HUES6 (cell line): ENCODE measurements at regions not wholly inside any gene's neighbourhood (a gene's known extent, or its start where the extent isn't known, plus 50 kb on each side); places are given as distances from the start of the nearest gene placed in this dataset.

ENCODE experiments used
- H3K27ac ChIP-seq: 2 replicates; pipeline ENCODE4 v1.7.0; 2013; ENCODE audit warnings: low read depth, mild to moderate bottlenecking, low read length, inconsistent platforms
- H3K27me3 ChIP-seq: 2 replicates; pipeline ENCODE4 v1.6.1; 2013; ENCODE audit warnings: low read length; ENCODE audit not compliant: control insufficient read depth, insufficient read depth
- H3K36me3 ChIP-seq: 2 replicates; pipeline ENCODE4 v1.6.1; 2013; ENCODE audit warnings: low read length; ENCODE audit not compliant: control insufficient read depth, insufficient read depth
- H3K4me1 ChIP-seq: 2 replicates; pipeline ENCODE4 v1.6.1; 2013; ENCODE audit warnings: low read length; ENCODE audit not compliant: control insufficient read depth, insufficient read depth
- H3K4me3 ChIP-seq: 2 replicates; pipeline ENCODE4 v1.5.1; 2013; ENCODE audit warnings: low read depth, low read length
- H3K9ac ChIP-seq: one replicate; pipeline ENCODE4 v1.6.1; 2013; ENCODE audit warnings: mild to moderate bottlenecking, low read length
- H3K9me3 ChIP-seq: 2 replicates; pipeline ENCODE4 v1.6.1; 2013; ENCODE audit warnings: low read depth, low read length; ENCODE audit not compliant: control insufficient read depth, insufficient read depth

GRCh38 chr18:39702888-39703287 lies 2137.3 kb upstream of the CELF4 start:
- H3K9ac ChIP-seq: no peak overlapping the region
- H3K4me1 ChIP-seq: no peaks in the 10 kb centered on the region
- no peaks in the 10 kb centered on the region for H3K27me3 ChIP-seq
- no peak overlapping the region for H3K27ac ChIP-seq
- H3K4me3 ChIP-seq: no peak overlapping the region
- H3K36me3 ChIP-seq: peaks cover 4% of the 10 kb centered on the region; the same call in 1 of the 2 replicates
- no peaks in the 10 kb centered on the region for H3K9me3 ChIP-seq

GRCh38 chr18:39701839-39702238 lies 2136.2 kb upstream of the CELF4 start:
- Histone ChIP-seq H3K4me3 (no peak overlapping the region), H3K27me3 (no peaks in the 10 kb centered on the region), H3K27ac (no peak overlapping the region), H3K9ac (no peak overlapping the region), H3K4me1 (no peaks in the 10 kb centered on the region), H3K9me3 (no peaks in the 10 kb centered on the region; the same call in 1 of the 2 replicates), H3K36me3 (no peaks in the 10 kb centered on the region)

GRCh38 chr18:39701055-39701783 lies 2135.6 kb upstream of the CELF4 start:
- Histone ChIP-seq H3K36me3 (no peaks in the 10 kb centered on the region), H3K27me3 (no peaks in the 10 kb centered on the region), H3K27ac (no peak overlapping the region), H3K4me3 (no peak overlapping the region), H3K9me3 (no peaks in the 10 kb centered on the region; the same call in 1 of the 2 replicates), H3K4me1 (no peaks in the 10 kb centered on the region), H3K9ac (no peak overlapping the region)

- no peak overlapping the region for H3K27ac ChIP-seq
- H3K4me1 ChIP-seq: no peaks in the 10 kb centered on the region
Measured at GRCh38 chr18:39699340-39699964, 2133.9 kb upstream of the CELF4 start.

GRCh38 chr18:39698436-39698835 lies 2132.8 kb upstream of the CELF4 start:
- Histone ChIP-seq H3K4me3 (no peak overlapping the region), H3K36me3 (no peaks in the 10 kb centered on the region), H3K27ac (no peak overlapping the region), H3K27me3 (no peaks in the 10 kb centered on the region), H3K4me1 (peaks cover 4% of the 10 kb centered on the region), H3K9ac (no peak overlapping the region), H3K9me3 (no peaks in the 10 kb centered on the region; the same call in 1 of the 2 replicates)

More at GRCh38 chr18:39699340-39699964, 2133.9 kb upstream of the CELF4 start:
- Histone ChIP-seq H3K9ac (no peak overlapping the region), H3K27me3 (no peaks in the 10 kb centered on the region), H3K36me3 (no peaks in the 10 kb centered on the region), H3K9me3 (no peaks in the 10 kb centered on the region; the same call in 1 of the 2 replicates), H3K4me3 (no peak overlapping the region)

- H3K36me3 ChIP-seq: no peaks in the 10 kb centered on the region
- no peaks in the 10 kb centered on the region; the same call in 1 of the 2 replicates for H3K9me3 ChIP-seq
- H3K27me3 ChIP-seq: no peaks in the 10 kb centered on the region
- H3K4me3 ChIP-seq: no peak overlapping the region
- H3K9ac ChIP-seq: no peak overlapping the region
- H3K27ac ChIP-seq: no peak overlapping the region
- peaks cover 17% of the 10 kb centered on the region for H3K4me1 ChIP-seq
Measured at GRCh38 chr18:39693359-39693758, 2127.8 kb upstream of the CELF4 start.

GRCh38 chr18:39692367-39693015 lies 2126.9 kb upstream of the CELF4 start:
- Histone ChIP-seq H3K4me3 (peak overlapping the region; percentile 40), H3K27ac (peak overlapping the region; percentile 23; the same call in 1 of the 2 replicates), H3K27me3 (no peaks in the 10 kb centered on the region), H3K9me3 (no peaks in the 10 kb centered on the region; the same call in 1 of the 2 replicates), H3K9ac (no peak overlapping the region), H3K36me3 (no peaks in the 10 kb centered on the region), H3K4me1 (peaks cover 17% of the 10 kb centered on the region)

GRCh38 chr18:39685303-39685902 lies 2119.8 kb upstream of the CELF4 start:
- H3K9ac ChIP-seq: peak overlapping the region; percentile 45
- no peaks in the 10 kb centered on the region for H3K9me3 ChIP-seq
- H3K27me3 ChIP-seq: no peaks in the 10 kb centered on the region
- no peak overlapping the region; the same call in 1 of the 2 replicates for H3K27ac ChIP-seq
- no peaks in the 10 kb centered on the region for H3K36me3 ChIP-seq
- H3K4me1 ChIP-seq: peaks cover 20% of the 10 kb centered on the region
- no peak overlapping the region; the same call in 1 of the 2 replicates for H3K4me3 ChIP-seq

- Histone ChIP-seq H3K4me1 (peaks cover 24% of the 10 kb centered on the region), H3K36me3 (no peaks in the 10 kb centered on the region), H3K27me3 (no peaks in the 10 kb centered on the region), H3K4me3 (no peak overlapping the region), H3K27ac (no peak overlapping the region), H3K9me3 (no peaks in the 10 kb centered on the region), H3K9ac (no peak overlapping the region)
Measured at GRCh38 chr18:39681061-39681460, 2115.5 kb upstream of the CELF4 start.

- H3K9me3 ChIP-seq: no peaks in the 10 kb centered on the region
- peaks cover 18% of the 10 kb centered on the region for H3K4me1 ChIP-seq
- H3K4me3 ChIP-seq: no peak overlapping the region
- H3K27me3 ChIP-seq: no peaks in the 10 kb centered on the region
- H3K36me3 ChIP-seq: no peaks in the 10 kb centered on the region
- no peak overlapping the region for H3K9ac ChIP-seq
- no peak overlapping the region for H3K27ac ChIP-seq
Measured at GRCh38 chr18:39675906-39676305, 2110.3 kb upstream of the CELF4 start.
